ENCODE measurements at regions not wholly inside any gene's neighbourhood (a gene's known extent, or its start where the extent isn't known, plus 50 kb on each side); places are given as distances from the start of the nearest gene placed in this dataset.

DNA sequence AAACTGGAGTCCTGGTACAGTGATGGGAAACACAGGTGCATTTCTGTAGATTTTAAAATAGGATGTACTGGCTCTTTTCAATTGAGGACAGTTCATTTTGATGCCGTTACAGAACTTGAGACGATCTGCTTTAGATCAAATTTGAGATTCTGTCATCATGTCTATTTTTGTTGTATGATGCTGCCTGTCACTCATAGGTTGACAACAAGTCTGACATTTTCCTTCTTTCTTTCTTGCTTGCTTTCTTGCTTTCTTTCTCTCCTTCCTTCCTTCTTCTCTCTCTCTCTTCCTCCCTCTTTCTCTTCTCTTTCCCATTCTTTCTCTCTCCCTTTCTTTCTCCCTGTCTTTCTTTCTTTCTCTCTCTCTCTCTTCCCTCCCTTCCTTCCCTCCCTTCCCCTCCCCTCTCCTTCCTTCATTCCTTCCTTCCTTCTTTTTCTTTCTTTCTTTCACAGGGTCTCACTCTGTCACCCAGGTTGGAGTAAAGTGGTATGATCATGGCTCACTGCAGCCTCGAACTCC lies 152.6 kb upstream of the SGK1 start:
- no peak for DNase-seq (ENCODE audit: extremely low read depth in 1 of 2, low read depth in 1 of 2)

DNA sequence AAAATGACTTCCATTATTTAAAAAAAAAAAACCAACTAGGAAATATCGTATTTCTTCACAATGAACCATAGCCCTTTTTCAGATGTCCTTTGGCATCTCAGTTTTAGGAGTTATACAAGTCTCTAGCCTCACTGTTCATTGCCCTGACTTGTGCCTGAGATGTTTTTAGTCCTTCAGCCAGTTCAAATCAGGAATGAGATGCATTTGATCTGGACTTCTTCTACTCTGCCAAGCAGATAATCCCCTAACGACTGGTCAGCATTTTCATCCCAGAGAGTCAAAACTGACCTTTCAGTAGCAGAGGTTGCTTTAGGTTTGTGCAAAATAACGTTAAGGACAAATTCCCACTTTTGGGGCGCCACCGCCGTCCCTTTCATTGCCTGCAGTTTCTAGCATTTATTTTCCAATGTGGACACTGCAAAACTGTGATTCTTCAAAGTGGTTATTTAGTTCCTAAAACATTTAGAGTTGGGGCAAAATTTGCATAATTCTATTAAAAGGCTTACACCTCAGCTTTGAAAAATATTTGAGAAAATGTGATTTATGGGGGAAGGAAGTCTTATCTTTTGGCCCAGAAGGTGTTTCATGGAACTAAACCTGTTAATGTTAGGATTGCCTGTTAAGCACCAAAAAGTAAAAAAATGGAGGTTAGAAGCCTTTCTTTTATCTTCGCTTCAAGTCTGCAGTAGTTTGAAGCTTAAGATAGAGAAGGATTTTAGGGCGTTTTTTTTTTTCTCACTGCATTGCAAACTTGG lies 152.0 kb upstream of the SGK1 start:
- no peak for DNase-seq (ENCODE audit: extremely low read depth in 1 of 2, low read depth in 1 of 2)

DNA sequence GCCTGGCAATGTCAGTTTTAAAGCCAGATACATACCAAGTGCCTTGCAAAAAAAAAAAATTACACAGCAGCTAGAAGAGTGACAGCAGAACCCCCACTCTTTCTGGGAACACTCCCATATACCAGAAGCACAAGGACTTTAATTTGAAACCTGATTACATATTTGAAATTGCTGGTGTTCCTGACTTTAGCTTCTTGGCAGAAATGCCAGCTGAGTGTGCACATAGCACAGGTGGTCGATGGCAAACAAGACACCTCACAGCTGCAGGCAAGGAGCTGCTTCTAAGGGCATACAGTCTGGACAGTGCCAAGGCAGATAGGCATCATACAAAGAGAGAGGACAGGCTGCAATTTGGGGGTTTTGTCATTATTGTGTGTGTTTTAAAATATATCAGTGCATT lies 150.7 kb upstream of the SGK1 start:
- no peak for DNase-seq (ENCODE audit: extremely low read depth in 1 of 2, low read depth in 1 of 2)

DNA sequence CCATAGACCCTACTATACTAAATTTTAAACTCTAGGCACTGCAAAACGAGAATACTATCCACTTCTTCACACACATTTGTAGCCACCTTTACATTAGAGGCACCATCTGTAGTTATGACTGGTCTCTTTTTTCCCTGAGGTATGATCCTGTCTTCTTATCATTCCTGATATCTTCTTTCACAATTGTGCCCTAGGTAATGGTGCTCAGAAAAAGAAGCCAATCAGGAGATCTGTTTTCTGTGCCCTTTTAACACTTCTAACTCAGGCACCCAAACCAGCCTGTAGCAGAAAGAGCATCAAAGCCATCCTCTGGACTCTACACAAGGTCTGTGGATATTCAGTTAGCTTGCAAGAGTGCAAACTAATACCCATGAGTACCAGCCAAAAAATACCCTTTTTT lies 149.7 kb upstream of the SGK1 start:
- no peak for DNase-seq (ENCODE audit: extremely low read depth in 1 of 2, low read depth in 1 of 2)

DNA sequence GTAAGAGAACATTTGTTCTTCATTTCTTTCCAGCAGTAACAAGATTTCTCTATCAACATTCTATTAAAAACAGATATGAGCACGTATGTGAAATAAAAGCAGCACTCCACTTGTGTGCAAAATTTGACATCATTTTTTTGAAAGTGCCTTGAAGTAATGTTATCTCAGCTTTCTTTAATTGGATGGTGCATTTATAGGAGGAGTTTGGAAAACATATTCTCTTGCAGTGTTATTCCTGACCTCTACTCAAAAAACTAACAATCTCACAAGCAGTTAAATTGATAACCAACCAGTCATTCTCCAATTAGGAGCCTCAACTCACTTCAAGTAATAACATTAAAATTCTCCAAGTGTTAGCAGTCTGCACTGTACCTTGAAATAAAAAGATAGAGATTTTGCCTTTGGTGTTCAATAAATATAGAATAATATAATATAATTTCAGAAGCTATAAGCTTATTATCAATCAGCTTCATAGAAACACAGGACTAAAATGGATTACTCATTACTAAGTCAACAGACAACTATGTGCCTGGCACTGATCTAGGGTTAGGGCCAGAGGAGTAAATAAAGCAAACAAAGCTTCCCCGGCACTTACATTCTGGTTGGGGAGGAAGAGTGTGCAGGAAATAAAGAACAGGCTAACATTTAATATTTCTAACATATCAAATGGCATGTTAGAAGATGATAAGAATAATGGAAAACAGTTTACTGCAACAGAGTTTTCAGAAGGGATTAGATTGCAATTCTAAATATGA lies 149.0 kb upstream of the SGK1 start:
- DNase-seq (ENCODE audit: extremely low read depth in 1 of 2, low read depth in 1 of 2): no peak

DNA sequence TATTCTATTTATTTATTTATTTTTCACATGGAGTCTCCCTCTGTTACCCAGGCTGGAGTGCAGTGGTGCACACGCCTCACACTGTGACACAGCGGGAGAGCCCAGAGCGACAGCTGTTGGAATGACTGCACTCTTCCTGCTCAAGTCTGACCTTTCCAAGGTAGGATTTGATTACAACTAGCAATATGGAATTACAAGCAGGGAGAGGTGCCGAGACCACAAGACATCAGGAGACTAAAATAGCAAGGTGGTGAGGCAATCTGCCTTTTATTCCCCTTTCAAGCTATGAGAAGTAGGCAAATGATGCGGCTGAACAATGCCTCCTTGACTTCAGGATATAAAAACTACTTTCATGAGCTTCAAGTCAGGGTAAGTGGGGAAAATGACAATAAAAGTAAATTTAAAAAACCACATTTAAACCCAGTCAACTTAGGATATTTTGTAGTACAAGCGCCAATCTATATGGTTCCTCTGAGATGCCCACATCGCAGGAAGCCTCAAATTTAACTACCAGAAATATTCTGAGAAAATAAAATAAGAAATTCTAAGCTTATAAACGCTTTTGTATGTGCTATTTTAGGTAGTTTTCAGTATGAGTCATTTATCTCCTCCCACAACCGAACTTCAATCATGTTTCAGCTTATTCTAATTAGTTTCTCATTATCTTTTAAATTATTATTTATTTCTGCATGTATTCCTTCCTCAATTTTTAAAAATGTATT lies 146.9 kb upstream of the SGK1 start:
- no peak for DNase-seq (ENCODE audit: extremely low read depth in 1 of 2, low read depth in 1 of 2)

DNA sequence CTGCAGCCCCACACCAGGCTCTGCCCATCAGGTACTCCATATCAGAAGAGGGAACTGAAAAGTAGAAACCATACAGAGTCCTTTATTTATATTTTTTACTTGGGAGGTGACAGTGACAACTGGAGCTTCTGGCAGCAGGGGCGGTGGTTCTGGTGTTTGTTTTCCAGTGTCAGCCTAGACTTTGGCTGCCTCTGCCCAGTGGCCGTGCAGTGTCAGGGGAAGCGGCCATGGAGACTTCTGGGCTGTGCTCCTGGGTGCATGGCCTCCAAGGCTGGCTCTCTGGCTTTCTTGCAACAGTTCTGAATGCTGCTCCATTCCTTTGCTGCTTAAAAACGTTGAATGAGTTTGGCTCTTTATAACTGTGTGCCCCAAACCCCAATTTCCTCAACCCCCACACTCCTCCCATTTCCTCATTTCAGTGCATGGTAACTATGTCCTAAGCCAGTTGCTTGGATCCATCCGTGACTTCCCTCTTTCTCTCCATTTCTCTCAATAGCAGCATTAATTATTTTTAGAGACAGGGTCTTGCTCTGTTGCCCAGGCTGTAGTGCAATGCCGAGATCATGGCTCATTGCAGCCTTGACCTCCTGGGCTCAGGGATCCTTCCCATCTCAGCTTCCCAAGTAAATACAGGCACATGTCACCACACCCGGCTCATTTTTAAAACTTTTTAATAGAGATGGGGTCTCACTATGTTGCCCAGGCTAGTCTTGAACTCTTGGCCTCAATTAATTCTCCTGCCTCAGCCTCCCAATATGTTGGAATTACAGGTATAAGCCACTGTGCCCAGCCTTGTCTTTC lies 141.1 kb upstream of the SGK1 start:
- no peak for DNase-seq (ENCODE audit: extremely low read depth in 1 of 2, low read depth in 1 of 2)

DNA sequence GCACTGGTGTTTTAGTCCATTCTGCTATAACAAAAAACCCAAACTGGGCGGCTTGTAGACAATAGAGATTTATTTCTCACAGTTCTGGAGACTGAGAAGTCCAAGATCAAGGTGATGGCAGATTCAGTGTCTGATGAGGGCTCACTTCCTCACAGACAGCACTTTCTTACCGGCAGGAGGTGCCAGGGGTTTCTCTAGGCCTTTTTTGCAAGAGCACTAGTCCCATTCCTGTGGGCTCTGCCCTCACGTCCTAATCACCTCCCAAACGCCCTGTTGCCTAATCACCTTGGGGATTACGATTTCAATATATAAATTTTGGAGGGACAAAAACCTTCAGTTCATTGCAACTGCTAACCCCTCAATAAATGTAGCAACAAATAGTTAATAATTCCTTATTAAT lies 140.0 kb upstream of the SGK1 start:
- DNase-seq (ENCODE audit: extremely low read depth in 1 of 2, low read depth in 1 of 2): no peak

DNA sequence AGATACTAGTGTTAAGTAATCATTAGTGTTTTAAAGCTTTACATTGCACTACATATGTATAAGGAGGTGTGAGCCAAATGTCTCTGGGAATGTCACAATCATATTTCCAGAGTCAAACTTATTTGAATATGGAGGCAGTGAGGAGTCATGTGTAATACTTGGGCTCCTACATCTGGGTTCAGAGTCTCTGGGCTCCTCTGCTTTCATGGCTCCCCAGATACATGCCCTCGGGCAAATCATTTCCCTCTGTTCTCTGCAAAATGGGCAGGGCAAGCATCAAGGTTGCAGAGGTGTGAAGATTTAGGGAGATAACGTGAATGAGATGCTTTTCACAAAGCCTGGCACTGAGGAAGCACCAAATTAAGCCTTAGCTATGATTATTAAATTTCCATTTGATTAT lies 138.3 kb upstream of the SGK1 start:
- no peak for DNase-seq (ENCODE audit: extremely low read depth in 1 of 2, low read depth in 1 of 2)

DNA sequence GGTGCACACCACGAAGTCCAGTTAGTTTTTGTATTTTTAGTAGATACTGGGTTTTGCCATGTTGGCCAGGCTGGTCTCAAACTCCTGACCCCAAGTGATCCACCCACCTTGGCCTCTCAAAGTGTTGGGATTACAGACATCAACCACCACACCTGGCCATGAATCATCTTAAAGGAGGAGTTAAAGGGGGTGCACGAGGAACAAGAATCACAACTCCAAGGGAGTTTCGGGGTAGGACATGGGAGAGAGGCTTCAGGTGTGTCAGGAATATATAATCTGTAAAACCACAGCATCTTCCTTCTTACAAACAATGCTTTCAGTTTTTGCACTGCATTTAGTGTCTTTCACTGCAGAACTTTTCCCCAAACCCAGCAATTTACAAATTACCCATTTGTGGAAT lies 137.4 kb upstream of the SGK1 start:
- no peak for DNase-seq (ENCODE audit: extremely low read depth in 1 of 2, low read depth in 1 of 2)

DNA sequence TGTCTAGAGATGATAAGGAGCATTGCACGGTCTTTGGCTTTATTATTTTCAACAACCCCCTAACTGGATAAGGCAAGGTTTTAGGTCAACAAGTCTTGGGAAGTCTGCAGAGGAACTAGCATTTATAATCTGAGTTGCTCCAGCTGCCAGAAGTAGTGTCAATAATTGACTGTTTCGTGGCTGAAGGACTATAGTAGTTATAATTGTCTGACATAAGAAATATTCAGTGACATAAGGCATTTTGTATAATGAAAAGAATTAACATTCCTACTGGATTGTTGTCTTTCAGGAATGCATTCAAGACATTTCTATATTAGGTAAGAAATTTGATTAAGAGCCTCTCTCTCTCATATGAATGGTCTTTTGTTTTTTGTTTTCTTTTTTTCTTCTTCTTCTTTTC lies 136.9 kb upstream of the SGK1 start:
- no peak for DNase-seq (ENCODE audit: extremely low read depth in 1 of 2, low read depth in 1 of 2)

DNA sequence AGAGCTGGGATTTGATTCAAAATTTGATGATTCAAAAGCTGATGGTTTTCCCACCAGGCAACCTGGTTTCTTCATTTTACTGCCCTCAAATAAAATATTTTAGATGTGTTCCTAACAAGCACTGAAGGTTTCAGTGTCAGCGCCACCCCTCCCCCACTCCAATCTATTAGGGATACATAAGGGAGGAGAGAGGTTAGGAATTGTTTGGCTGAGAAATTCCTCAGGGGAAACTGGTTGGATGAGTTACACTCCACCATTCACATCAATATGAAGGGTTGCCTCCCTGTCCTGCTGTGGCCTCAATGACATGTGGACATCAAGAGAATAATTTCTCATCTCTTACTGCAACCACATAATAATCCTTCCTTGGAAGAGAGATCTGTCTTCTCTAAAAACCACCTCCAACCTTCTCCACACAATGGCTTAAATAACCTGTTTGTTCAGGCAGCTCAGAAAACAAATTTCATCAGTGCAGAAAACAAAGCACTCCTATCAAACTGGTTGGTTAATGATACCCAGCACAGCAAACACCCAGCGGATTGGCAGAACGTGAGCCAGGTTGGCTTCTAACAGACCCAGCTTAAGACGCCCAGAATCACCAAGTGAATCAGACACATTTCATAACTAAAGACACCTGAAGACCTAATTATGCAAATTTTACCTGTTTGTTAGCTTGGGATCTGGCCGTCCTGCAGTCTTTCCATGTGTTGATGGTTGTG lies 136.0 kb upstream of the SGK1 start:
- DNase-seq (ENCODE audit: extremely low read depth in 1 of 2, low read depth in 1 of 2): no peak

DNA sequence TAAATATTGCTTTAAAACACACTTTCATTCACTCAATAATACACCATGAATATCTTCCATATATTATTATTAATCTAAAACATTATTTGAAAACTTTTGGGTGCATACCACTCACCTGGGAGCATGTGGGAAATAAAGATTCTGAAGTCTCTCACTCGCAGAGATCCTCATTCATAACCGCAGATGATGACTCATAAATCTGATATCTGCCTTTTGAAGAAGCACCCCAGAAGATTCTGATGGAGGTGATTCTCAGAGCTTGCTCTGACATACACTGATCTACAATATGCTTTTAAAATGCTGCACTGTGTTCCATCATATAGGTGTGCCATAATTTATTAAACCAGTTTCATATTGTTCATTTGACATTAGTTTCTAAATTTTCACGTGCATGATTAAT lies 135.0 kb upstream of the SGK1 start:
- no peak for DNase-seq (ENCODE audit: extremely low read depth in 1 of 2, low read depth in 1 of 2)

DNA sequence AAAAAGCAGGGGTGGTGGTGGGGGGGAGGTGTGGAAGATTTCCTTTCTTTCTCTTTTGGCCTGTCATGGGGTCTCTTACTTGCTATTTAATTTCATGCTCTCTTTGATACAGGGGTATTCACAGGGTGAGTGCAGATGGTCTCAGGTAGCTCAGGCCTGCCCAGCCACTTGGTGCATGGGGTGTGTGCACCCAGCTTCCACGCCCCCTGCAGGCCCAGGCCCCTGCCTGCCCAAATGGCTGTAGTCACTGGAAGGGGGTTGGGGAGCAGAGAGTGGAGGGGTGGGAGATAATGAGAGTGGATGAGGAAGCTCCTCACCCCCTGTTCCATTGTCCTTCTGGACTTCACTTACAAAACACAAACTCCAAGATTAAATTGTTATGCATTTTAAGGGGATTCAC lies 133.6 kb upstream of the SGK1 start:
- no peak for DNase-seq (ENCODE audit: extremely low read depth in 1 of 2, low read depth in 1 of 2)

DNA sequence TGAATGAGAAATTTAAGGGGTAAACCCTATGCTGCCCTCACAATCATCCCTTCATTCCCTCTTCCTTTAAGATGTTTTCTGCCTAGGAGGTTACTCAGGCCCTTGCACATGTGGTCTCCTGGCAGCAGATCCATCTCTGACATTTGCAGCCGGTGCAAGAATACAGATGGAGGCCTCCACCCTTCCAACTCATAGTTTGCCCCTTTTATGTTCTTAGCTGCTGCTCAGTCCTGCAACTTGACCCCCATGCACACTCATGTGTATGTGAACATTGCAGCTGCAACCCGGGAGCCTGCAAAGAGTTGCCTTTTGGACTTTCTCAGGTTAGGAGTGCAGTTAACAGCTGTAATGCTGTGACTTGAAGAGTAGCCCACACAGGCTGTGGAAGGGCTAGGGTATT lies 131.9 kb upstream of the SGK1 start:
- no peak for DNase-seq (ENCODE audit: extremely low read depth in 1 of 2, low read depth in 1 of 2)

DNA sequence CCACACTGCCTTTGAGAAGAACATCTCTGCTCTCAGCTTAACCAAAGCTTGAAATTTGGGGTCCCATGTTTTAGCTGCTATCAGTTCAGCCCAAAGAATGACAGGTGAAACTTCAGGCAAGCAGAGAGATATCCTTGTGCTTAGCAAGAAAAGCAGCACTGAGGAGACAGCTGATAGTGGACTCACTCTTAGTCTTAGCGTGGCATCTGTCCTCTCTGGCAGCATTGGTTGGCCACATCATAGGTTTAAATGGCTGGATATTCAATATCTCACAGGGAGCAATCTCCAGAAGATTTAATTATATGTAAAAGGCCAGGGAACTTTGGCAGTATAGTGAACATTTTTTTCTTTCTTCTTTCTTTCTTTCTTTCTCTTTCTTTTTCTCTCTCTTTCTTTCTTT lies 131.1 kb upstream of the SGK1 start:
- DNase-seq (ENCODE audit: extremely low read depth in 1 of 2, low read depth in 1 of 2): no peak

DNA sequence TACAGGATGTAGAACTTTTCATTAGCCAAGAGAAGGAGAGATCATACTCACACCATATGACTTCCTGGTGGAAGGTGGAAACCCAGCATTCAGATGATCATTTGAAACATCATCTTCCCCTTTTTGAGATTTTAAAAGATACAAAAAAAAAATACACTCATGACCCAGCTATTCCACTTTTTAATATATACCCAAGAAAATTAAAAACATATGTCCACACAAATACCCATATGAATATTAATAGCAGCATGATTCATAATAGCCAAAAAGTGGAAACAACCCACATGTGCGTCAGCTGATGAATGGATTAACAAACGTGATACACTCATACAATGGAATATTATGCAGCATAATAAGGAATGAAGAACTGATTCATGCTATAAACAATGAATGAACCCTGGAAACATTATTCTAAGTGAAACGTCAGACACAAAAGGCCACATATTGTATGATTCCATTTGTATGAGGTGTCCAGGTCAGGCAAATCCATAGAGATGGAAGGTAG lies 130.0 kb upstream of the SGK1 start:
- DNase-seq (ENCODE audit: extremely low read depth in 1 of 2, low read depth in 1 of 2): no peak

DNA sequence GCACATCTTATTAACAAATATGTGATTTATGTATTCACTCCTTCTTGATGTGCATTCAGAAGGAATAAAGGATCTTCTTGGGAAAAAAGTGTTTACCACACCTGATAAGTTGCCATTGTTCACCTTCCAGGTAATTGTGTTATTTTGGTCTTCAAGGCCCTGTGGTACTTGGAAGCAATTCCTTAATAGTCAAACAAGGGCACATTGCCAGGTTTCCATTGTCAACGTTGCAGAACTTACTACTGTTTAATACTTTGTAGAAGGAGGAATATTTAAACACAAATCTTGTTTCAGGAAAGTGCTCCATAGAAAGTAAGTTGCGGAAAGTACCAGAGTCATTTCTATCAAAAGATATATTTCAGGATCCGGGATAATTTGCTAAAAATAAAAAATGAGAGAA lies 129.5 kb upstream of the SGK1 start:
- no peak for DNase-seq (ENCODE audit: extremely low read depth in 1 of 2, low read depth in 1 of 2)

DNA sequence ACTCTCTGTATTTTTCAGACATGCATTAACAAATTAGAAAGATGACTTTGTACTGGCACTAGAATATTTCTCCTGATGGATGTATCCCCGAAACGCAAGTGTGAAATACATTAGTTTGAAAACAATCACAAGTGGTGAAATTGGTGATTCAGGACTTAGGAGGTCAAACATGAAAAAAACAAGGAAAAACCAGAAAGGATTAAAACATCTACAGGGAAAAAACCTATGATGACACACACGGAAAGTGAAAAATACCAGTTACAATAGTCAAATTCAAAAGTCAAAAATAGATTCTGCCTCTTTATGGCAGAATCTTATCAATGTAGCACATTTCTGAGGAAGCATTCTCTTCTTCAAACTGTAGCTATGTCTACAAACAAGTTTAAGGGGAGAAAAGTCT lies 129.0 kb upstream of the SGK1 start:
- no peak for DNase-seq (ENCODE audit: extremely low read depth in 1 of 2, low read depth in 1 of 2)

DNA sequence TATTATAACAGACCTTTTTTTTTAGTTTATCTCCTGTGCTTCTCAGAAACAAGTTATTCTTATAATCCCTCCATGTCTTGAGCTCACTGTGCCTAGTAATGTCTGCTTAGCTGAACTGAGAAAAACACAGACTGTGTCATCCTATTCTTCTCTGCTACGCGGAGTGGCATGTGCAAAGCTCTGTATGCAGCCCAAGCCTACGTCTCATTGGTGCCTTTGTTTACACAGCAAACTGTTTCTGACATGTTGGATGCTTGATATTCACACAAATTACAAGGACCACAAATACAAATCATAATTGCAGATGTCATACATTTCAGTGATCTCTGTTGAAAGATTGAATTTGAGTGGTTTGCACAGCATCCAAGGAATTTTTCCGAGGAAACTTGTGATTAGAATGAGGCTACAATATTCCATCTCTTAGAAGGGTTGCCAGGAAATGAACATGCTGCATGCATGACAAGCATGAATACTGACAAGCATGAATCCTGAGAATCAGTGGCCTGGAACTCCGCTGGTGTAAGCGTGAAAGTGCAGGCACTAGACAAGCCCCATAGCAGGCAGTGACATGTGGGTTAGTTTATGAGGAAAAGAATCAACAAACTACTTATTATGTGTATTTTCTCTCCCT lies 128.4 kb upstream of the SGK1 start:
- no peak for DNase-seq (ENCODE audit: extremely low read depth in 1 of 2, low read depth in 1 of 2)
